SU-DHL-6 (cell line): ENCODE measurements at regions not wholly inside any gene's neighbourhood (a gene's known extent, or its start where the extent isn't known, plus 50 kb on each side); places are given as distances from the start of the nearest gene placed in this dataset.

Experiments
- CTCF ChIP-seq: fragments of 200-600 bp; sonication (generic); IDR thresholded peaks from one replicate; pipeline ENCODE4 v1.5.1; 2017; ENCODE audit warnings: antibody characterized with exemption, mild to moderate bottlenecking, low read length, moderate library complexity; ENCODE audit not compliant: insufficient read depth, poor library complexity, severe bottlenecking
- EZH2phosphoT487 ChIP-seq: fragments of 200-600 bp; sonication (generic), shearing (Covaris generic); conservative IDR thresholded peaks from 2 replicates; pipeline ENCODE4 v1.6.1; 2018; ENCODE audit warnings: mild to moderate bottlenecking, antibody characterized with exemption, low read length, moderate library complexity, mixed read lengths

- no peak for TF ChIP-seq CTCF
- TF ChIP-seq EZH2phosphoT487: no peak
Observed at GRCh38 chr15:97194750-97195149, 765.8 kb upstream of the ARRDC4 start.
